ENCODE measurements at regions not wholly inside any gene's neighbourhood (a gene's known extent, or its start where the extent isn't known, plus 50 kb on each side); places are given as distances from the start of the nearest gene placed in this dataset.

DNA sequence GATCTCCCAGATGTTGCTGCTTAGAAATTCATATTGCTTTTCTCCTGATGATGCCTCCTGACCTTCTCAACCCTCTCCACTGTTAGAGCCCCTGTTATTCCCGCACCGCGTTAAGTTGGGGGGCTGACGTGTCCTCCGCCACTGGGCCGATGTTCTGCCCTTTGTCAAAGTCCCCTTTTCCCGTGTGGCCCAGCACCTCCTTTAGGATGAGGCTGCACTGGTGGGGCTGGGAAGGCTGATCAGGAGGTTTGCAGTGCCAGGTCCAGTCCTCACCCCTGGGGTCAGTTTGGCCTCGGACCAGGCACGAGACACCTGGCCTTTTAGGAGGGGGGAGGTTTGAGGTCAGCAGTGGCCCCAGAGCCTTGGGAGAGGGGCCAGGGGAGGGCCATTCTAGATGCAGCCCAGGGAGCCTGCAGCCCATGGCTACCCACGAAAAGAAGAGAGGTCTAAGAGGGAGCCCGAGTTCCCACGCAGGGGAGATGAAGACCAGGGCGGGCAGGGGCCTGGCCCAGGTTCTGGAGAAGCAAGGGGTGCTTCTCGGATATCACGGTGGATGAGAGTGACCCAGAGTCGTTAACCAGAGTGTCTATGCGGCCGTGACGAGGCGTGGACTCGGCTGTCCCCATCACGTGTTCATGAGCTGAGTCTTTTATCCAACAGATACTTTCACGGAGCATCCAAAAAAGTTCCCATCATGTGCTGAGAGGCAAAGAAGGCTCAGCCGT lies 150.4 kb downstream of the DNAJB6 start:
- DNase-seq (ENCODE audit: insufficient read length, low spot score) (no peak), FAIRE-seq (no peak)
- TF ChIP-seq, protein P1, sequence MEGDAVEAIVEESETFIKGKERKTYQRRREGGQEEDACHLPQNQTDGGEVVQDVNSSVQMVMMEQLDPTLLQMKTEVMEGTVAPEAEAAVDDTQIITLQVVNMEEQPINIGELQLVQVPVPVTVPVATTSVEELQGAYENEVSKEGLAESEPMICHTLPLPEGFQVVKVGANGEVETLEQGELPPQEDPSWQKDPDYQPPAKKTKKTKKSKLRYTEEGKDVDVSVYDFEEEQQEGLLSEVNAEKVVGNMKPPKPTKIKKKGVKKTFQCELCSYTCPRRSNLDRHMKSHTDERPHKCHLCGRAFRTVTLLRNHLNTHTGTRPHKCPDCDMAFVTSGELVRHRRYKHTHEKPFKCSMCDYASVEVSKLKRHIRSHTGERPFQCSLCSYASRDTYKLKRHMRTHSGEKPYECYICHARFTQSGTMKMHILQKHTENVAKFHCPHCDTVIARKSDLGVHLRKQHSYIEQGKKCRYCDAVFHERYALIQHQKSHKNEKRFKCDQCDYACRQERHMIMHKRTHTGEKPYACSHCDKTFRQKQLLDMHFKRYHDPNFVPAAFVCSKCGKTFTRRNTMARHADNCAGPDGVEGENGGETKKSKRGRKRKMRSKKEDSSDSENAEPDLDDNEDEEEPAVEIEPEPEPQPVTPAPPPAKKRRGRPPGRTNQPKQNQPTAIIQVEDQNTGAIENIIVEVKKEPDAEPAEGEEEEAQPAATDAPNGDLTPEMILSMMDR (IDR thresholded peaks at IDR 0.05; ENCODE audit: insufficient read depth, missing control alignments): no peak

DNA sequence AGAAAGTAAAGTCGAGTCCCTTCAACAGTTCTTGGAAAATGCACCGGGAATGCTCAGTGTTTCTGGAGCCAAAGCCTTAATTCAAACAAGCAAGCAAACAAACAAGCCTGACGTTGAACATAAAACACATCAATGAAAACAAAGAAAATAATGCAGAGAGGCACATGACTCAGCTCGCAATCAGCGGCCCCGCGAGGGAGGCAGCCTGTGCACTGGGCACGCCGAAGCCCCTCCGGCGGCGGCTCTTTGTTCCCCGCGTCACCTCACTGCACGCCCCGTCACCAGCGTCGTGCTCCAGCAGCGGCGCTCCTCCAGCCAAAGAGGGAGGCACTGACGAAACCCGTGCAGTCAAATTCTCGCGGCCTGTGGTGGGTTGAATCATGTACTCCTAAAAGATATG lies 151.5 kb downstream of the DNAJB6 start:
- FAIRE-seq: no peak
- TF ChIP-seq, protein P1 (IDR thresholded peaks at IDR 0.05; ENCODE audit: insufficient read depth, missing control alignments): no peak
- DNase-seq (ENCODE audit: insufficient read length, low spot score): no peak

DNA sequence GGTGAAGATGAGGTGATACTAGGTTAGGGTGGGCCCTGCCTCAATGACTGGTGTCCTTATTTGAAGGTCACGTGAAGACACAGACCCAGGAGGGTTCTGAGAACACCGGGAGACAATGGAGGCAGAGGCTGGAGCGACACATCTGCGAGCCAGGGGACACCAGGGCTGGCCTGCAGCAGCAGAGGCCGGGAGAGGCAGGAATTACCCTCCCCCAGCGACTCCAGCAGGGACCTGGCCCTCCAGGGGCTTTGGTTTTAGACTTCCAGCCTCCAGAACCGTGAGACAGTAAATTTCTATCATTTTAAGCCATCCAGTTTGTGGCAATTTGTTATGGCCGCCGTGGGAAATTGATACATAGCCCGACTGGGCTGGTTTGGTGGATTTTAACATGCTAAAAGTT lies 152.2 kb downstream of the DNAJB6 start:
- TF ChIP-seq, protein P1 (IDR thresholded peaks at IDR 0.05; ENCODE audit: insufficient read depth, missing control alignments): no peak
- FAIRE-seq: no peak

More for the DNA sequence above, 152.2 kb downstream of the DNAJB6 start:
- DNase-seq (ENCODE audit: insufficient read length, low spot score): no peak

All from D721Med (cell line).